ENCODE measurements at regions not wholly inside any gene's neighbourhood (a gene's known extent, or its start where the extent isn't known, plus 50 kb on each side); places are given as distances from the start of the nearest gene placed in this dataset.
"Not testable (repeated sequence)": the region's sequence is repeated elsewhere in the genome, so short reads cannot be mapped to it uniquely, and the experiment has no call there.

DNA sequence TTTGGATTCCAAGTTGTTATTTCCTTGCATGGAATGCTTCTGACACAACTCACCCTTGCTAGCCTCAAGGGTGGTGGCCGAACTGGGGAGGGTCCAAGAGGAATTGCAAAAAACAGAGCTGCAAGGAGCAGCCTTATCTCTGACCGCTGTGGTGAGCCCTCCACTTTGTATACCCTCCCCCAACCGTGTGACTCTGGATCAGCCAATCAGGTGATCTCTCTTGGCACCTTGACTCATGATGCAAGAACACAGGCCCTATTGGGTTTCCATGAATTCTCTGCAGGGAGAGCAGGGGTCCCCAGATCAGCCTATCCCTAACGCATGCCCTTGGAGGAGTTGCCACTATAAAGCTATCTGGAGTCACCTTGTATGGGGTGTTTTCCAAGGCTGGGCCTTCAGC is 81.0 kb downstream of the NPIPA5 start:
- not testable (repeated sequence) for TF ChIP-seq EZH2 (IDR thresholded peaks at IDR 0.05; ENCODE audit: low read depth); CTCF (conservative IDR thresholded peaks at IDR 0.05)

All from PC-9 (cell line).